Cerebellar cortex (tissue), 1 donor: ENCODE measurements at regions not wholly inside any gene's neighbourhood (a gene's known extent, or its start where the extent isn't known, plus 50 kb on each side); places are given as distances from the start of the nearest gene placed in this dataset.

Experiments used
- DNase-seq: peaks from one replicate; pipeline ENCODE4 v3.0.0-alpha.2; 2015; ENCODE audit warnings: low spot score

DNA sequence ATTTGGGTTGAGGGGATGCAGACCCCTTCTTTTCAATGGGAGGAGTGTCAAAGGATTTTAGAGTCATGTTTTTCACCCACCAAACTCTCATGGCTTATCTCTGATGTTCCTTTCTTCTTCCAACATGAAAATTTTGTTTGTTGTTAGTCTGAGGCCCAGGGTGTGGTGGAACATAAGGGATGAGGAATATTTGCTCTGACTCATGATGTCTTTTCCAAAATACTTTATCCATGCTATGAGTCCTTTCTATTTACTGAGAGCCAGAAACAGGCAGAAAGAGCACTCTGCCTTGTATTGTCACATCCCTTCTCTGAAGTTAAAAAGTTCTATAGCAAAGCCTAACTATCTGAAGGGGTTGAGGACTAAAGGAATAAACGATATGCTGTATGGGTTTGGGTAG lies 61.6 kb upstream of the GYPA start:
- no peak for DNase-seq

GRCh38 chr4:144203155-144203554 lies 62.6 kb upstream of the GYPA start:
- no peak for DNase-seq

DNA sequence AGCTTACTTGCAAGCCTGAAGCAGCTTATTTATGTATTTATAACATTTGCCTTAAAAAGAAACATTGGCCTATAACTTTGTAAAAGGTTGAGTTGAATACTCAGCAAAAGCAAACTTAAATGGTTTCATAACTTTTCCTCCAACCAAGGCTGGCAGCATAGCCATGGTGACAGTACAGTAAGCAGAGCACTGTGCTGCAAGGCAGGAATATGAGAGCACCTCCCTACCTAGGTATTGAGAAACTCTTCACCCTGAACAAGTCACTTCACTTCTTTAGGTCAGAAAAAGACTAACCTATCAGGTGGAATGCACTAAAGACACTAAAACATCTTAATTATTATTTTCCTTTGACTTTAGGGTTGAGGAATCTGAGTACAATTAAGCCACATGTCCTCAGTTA lies 63.9 kb upstream of the GYPA start:
- no peak for DNase-seq

GRCh38 chr4:144206711-144207110 lies 66.2 kb upstream of the GYPA start:
- no peak for DNase-seq

DNA sequence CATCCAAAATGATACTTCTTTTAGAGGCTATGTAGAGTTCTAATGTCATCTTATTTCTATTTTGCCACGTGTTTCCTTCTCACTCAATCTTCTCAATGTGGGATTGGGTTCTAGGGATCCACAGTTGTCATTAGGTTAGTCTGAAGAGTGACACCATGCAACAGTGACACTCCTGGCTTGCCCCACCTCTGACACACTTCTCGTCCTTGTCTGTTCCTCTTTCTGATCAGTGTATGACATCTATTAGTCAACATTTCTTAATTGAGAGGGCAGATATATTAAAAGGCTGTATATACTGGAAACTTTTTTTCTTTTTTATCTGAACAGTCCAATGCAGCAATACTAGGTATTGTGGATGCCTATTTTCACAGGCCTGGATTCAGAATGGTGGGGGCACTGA lies 67.6 kb upstream of the GYPA start:
- no peak for DNase-seq

DNA sequence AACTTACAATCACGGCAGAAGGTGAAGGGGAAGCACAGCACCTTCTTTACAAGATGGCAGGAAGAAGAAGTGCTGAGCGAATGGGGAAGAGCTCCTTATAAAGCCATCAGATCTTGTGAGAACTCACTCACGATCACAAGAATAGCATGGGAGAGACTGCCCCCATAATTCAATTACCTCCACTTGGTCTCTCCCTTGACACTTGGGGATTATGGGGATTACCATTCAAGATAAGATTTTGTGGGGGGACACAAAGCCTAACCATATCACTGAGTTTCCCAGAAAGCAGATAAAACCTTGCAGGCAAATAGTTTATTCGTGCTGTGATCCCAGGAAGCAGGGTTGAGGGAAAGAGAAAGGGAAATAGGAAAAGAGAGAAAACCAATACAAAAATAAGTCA lies 69.0 kb upstream of the GYPA start:
- DNase-seq = no peak

- no peak for DNase-seq
Measured at GRCh38 chr4:144213371-144213770, 72.9 kb upstream of the GYPA start.

- no peak for DNase-seq
Measured at GRCh38 chr4:144223149-144223548, 82.6 kb upstream of the GYPA start.

DNA sequence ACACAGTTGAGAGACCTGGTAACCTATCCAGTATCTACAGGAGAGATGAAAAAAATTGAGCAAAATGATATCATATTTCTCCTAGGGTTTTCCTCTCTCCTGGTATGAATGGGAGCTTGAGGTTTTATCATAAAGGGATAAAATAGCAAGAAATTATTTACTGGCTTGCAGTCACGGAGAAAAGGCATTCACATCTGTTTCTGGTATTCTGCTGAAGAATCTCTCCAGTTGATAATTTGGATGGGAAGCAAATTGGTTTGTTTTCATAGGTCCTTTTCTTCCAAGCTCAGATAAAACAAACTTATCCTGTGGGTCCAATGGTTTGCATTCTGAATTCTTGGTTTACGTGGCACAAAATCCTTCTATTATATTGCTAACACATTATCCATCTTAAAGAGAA lies 83.1 kb upstream of the GYPA start:
- no peak for DNase-seq

GRCh38 chr4:144259285-144259684 lies 118.8 kb upstream of the GYPA start:
- DNase-seq = no peak

DNA sequence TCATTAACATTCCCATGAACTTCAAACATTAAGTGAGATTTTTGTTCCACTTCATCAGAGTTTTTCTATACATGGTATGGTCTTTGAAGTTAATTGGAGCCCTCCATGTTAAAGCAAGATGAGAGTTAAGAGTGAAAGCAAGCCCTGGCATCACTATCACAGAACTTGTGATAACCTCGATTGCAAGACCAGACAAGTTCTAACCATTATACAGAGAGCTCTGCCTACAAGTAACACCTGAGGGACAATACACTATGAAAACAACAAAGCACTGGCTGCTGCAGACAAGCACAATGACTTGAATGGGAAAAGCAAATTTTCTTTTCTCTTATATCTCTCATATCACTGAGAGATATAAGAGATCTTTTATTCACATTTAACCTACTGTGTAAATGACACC lies 126.6 kb upstream of the GYPA start:
- no peak for DNase-seq

- no peak for DNase-seq
Measured at GRCh38 chr4:144280688-144281087, 140.2 kb upstream of the GYPA start.

DNA sequence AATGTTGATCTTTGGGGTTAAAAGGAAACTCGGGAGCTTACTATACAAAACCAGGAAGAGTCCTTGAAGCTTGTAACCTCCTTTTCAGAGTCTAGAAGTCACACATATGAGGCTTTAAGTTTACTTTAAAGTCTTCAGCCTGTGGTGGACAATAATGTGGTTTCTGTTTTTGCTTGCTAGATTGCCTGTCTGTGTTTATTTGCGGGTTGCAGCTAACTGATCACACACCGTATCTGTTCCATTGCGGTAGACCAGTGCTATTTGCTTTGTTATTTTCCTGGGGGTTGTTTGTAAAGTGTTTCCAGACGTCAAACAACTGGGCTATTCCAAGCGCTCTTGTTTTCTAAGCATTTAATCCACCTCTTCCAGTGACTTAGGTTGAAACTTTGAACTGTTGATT lies 143.0 kb upstream of the GYPA start:
- no peak for DNase-seq

DNA sequence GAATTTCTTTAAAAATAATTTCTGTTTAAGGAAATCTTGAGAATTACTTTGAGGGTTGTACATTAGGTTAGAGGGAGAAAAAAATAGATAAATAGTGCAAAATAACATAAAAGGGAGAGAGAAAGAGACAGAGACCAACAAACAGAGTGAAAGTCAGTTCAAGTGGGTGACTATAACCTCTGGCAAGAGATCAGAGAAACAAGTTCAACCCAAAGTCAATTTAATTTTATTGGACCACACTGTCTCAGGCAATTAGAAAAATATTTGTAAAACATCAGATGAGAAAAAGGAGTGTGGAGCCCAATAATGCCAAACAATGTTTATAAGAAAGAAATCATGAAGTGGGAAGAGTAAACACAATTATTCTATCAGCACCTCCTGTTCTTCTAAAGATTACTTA lies 143.5 kb upstream of the GYPA start:
- DNase-seq = no peak

GRCh38 chr4:144288011-144288903 lies 147.7 kb upstream of the GYPA start:
- no peak for DNase-seq

- no peak for DNase-seq
Measured at GRCh38 chr4:144289667-144290428, 149.3 kb upstream of the GYPA start.

- DNase-seq = no peak
Measured at GRCh38 chr4:144291164-144291563, 150.6 kb upstream of the GYPA start.

- no peak for DNase-seq
Measured at GRCh38 chr4:144294211-144294610, 153.7 kb upstream of the GYPA start.

- no peak for DNase-seq
Measured at GRCh38 chr4:144295286-144295995, 154.9 kb upstream of the GYPA start.

DNA sequence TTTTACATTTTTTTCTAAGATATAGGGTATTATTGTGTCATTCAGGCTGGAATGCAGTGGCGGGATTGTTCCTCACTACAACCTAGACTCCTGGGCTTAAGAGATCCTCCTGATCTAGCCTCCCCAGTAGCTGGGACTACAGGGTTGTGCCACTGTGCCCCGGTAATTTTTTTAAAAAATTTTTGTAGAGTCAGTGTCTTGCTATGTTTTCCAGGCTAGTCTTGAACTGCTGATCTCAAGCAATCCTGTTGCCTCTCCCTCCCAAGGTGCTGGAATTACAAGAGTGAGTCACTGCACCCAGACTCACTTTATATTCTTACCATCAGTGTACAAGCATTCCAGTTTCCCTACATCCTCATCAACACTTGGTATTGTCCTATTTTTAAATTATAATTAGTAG lies 156.4 kb upstream of the GYPA start:
- no peak for DNase-seq

- DNase-seq = no peak
Measured at GRCh38 chr4:144298519-144298918, 158.0 kb upstream of the GYPA start.

- no peak for DNase-seq
Measured at GRCh38 chr4:144300616-144301015, 160.1 kb upstream of the GYPA start.
